Stimulated activated effector memory CD8-positive, alpha-beta T cell treated with anti-CD3 and anti-CD28 coated beads, Interleukin-12 subunit alpha, Interleukin-12 subunit beta, amount 100 ng/mL, for 72 hours (primary cell): ENCODE measurements at regions not wholly inside any gene's neighbourhood (a gene's known extent, or its start where the extent isn't known, plus 50 kb on each side); places are given as distances from the start of the nearest gene placed in this dataset.

ENCODE experiments used
- ATAC-seq: fragments of 150-1000 bp; cut with Tn5 transposase; 2 replicates; pipeline ENCODE4 v1.10.0; 2021
- DNase-seq, 2 donors: peaks; one replicate each; pipeline ENCODE4 v3.0.0; 2021 to 2022; ENCODE audit warnings: low spot score in 2 of 2
- H3K27ac Mint-ChIP-seq: one replicate; pipeline ENCODE4 v1.8.0; 2022; ENCODE audit warnings: mild to moderate bottlenecking, mixed read lengths
- H3K36me3 Mint-ChIP-seq: one replicate; pipeline ENCODE4 v1.8.0; 2022; ENCODE audit warnings: mild to moderate bottlenecking, mixed read lengths
- H3K4me1 Mint-ChIP-seq: one replicate; pipeline ENCODE4 v1.8.0; 2022; ENCODE audit warnings: mixed read lengths
- H3K4me3 Mint-ChIP-seq: one replicate; pipeline ENCODE4 v1.8.0; 2022; ENCODE audit warnings: mild to moderate bottlenecking, mixed read lengths
- H3K9me3 Mint-ChIP-seq: one replicate; pipeline ENCODE4 v1.8.0; 2022; ENCODE audit warnings: mixed read lengths

GRCh38 chr10:3896161-3896560, 111.2 kb upstream of the KLF6 start:
- Mint-ChIP-seq H3K9me3 (no peaks in the 10 kb centered on the region), H3K27ac (no peak overlapping the region), H3K36me3 (no peaks in the 10 kb centered on the region), H3K4me3 (no peak overlapping the region), H3K4me1 (peaks cover 62% of the 10 kb centered on the region)
- ATAC-seq (no peak), DNase-seq (no peak)

- Mint-ChIP-seq H3K4me3 (no peak overlapping the region), H3K36me3 (no peaks in the 10 kb centered on the region), H3K9me3 (no peaks in the 10 kb centered on the region), H3K4me1 (peaks cover 67% of the 10 kb centered on the region), H3K27ac (peak overlapping the region; percentile 91)
- DNase-seq, result no peak
- peak; percentile 60 for ATAC-seq
Measured at GRCh38 chr10:3895045-3895631, 110.1 kb upstream of the KLF6 start.

- Mint-ChIP-seq H3K9me3 (no peaks in the 10 kb centered on the region), H3K4me3 (peak overlapping the region; percentile 53), H3K36me3 (no peaks in the 10 kb centered on the region), H3K27ac (peak overlapping the region; percentile 91), H3K4me1 (peaks cover 68% of the 10 kb centered on the region)
- DNase-seq, result no peak
- ATAC-seq, result no peak
Measured at GRCh38 chr10:3893901-3894563, 109.0 kb upstream of the KLF6 start.

- Mint-ChIP-seq H3K36me3 (no peaks in the 10 kb centered on the region), H3K27ac (peak overlapping the region; percentile 91), H3K4me1 (peaks cover 78% of the 10 kb centered on the region), H3K4me3 (peak overlapping the region; percentile 53), H3K9me3 (no peaks in the 10 kb centered on the region)
- peak; percentile 86 for ATAC-seq
- DNase-seq, result peak in 1 of 2 donors; percentile 63
Measured at GRCh38 chr10:3892440-3893425, 107.7 kb upstream of the KLF6 start.

- Mint-ChIP-seq H3K36me3 (peaks cover 6% of the 10 kb centered on the region), H3K27ac (peak overlapping the region; percentile 91), H3K4me3 (no peak overlapping the region), H3K4me1 (peaks cover 78% of the 10 kb centered on the region), H3K9me3 (no peaks in the 10 kb centered on the region)
- ATAC-seq (no peak), DNase-seq (no peak)
Measured at GRCh38 chr10:3891396-3891795, 106.4 kb upstream of the KLF6 start.

GRCh38 chr10:3890602-3891352, 105.8 kb upstream of the KLF6 start:
- Mint-ChIP-seq H3K4me1 (peaks cover 75% of the 10 kb centered on the region), H3K27ac (peak overlapping the region; percentile 91), H3K9me3 (no peaks in the 10 kb centered on the region), H3K36me3 (peaks cover 6% of the 10 kb centered on the region), H3K4me3 (no peak overlapping the region)
- no peak for ATAC-seq
- no peak for DNase-seq

GRCh38 chr10:3889961-3890522, 105.0 kb upstream of the KLF6 start:
- peaks cover 68% of the 10 kb centered on the region for H3K4me1 Mint-ChIP-seq
- H3K27ac Mint-ChIP-seq, result peak overlapping the region; percentile 52
- ATAC-seq (no peak), DNase-seq (no peak)
- H3K9me3 Mint-ChIP-seq, result no peaks in the 10 kb centered on the region
- peaks cover 6% of the 10 kb centered on the region for H3K36me3 Mint-ChIP-seq
- H3K4me3 Mint-ChIP-seq, result no peak overlapping the region

- Mint-ChIP-seq H3K27ac (peak overlapping the region; percentile 100), H3K4me1 (peaks cover 62% of the 10 kb centered on the region), H3K9me3 (no peaks in the 10 kb centered on the region), H3K4me3 (peak overlapping the region; percentile 75), H3K36me3 (peaks cover 6% of the 10 kb centered on the region)
- ATAC-seq (peak; percentile 92), DNase-seq (peak; percentile 41 to 83)
Measured at GRCh38 chr10:3887885-3888476, 103.0 kb upstream of the KLF6 start.

GRCh38 chr10:3887404-3887803, 102.4 kb upstream of the KLF6 start:
- peak; percentile 33 for ATAC-seq

GRCh38 chr10:3886641-3887251, 101.7 kb upstream of the KLF6 start:
- peaks cover 6% of the 10 kb centered on the region for H3K36me3 Mint-ChIP-seq
- no peak for ATAC-seq
- H3K4me3 Mint-ChIP-seq, result peak overlapping the region; percentile 75
- H3K27ac Mint-ChIP-seq, result peak overlapping the region; percentile 100
- H3K9me3 Mint-ChIP-seq, result peaks cover 2% of the 10 kb centered on the region
- no peak for DNase-seq
- H3K4me1 Mint-ChIP-seq, result peaks cover 55% of the 10 kb centered on the region

More at GRCh38 chr10:3887404-3887803, 102.4 kb upstream of the KLF6 start:
- Mint-ChIP-seq H3K27ac (peak overlapping the region; percentile 100), H3K4me3 (peak overlapping the region; percentile 75), H3K36me3 (peaks cover 6% of the 10 kb centered on the region), H3K9me3 (no peaks in the 10 kb centered on the region), H3K4me1 (peaks cover 56% of the 10 kb centered on the region)
- DNase-seq, result no peak

GRCh38 chr10:3886191-3886590, 101.2 kb upstream of the KLF6 start:
- Mint-ChIP-seq H3K9me3 (peaks cover 2% of the 10 kb centered on the region), H3K4me1 (peaks cover 53% of the 10 kb centered on the region), H3K27ac (peak overlapping the region; percentile 100), H3K4me3 (peak overlapping the region; percentile 75), H3K36me3 (peaks cover 6% of the 10 kb centered on the region)
- DNase-seq, result no peak
- no peak for ATAC-seq

- H3K4me1 Mint-ChIP-seq, result peaks cover 42% of the 10 kb centered on the region
- H3K4me3 Mint-ChIP-seq, result no peak overlapping the region
- DNase-seq, result no peak
- H3K9me3 Mint-ChIP-seq, result peaks cover 2% of the 10 kb centered on the region
- peaks cover 6% of the 10 kb centered on the region for H3K36me3 Mint-ChIP-seq
- no peak for ATAC-seq
- H3K27ac Mint-ChIP-seq, result peak overlapping the region; percentile 49
Measured at GRCh38 chr10:3882855-3883254, 97.8 kb upstream of the KLF6 start.

GRCh38 chr10:3881622-3882021, 96.6 kb upstream of the KLF6 start:
- H3K27ac Mint-ChIP-seq, result no peak overlapping the region
- H3K4me3 Mint-ChIP-seq, result no peak overlapping the region
- H3K9me3 Mint-ChIP-seq, result peaks cover 2% of the 10 kb centered on the region
- H3K4me1 Mint-ChIP-seq, result peaks cover 44% of the 10 kb centered on the region
- DNase-seq (no peak), ATAC-seq (no peak)
- H3K36me3 Mint-ChIP-seq, result peaks cover 2% of the 10 kb centered on the region

GRCh38 chr10:3879073-3879472, 94.1 kb upstream of the KLF6 start:
- Mint-ChIP-seq H3K9me3 (peaks cover 2% of the 10 kb centered on the region), H3K27ac (no peak overlapping the region), H3K4me1 (peaks cover 56% of the 10 kb centered on the region), H3K4me3 (no peak overlapping the region), H3K36me3 (peaks cover 12% of the 10 kb centered on the region)
- ATAC-seq, result no peak
- no peak for DNase-seq
